ENCODE measurements at regions not wholly inside any gene's neighbourhood (a gene's known extent, or its start where the extent isn't known, plus 50 kb on each side); places are given as distances from the start of the nearest gene placed in this dataset.

GRCh38 chr13:84571264-84571663 lies 689.0 kb upstream of the SLITRK1 start:
- H3K4me3 ChIP-seq (ENCODE audit: low read depth, low read length, poor library complexity, severe bottlenecking), result no peak overlapping the region
- no peaks in the 10 kb centered on the region for H3K9me2 ChIP-seq (ENCODE audit: low read depth, low read length)
- H2AFZ ChIP-seq (ENCODE audit: low read length), result no peak overlapping the region
- no peaks in the 10 kb centered on the region for H3K4me1 ChIP-seq (ENCODE audit: insufficient read depth, low read length, severe bottlenecking)
- H4K20me1 ChIP-seq (ENCODE audit: insufficient read depth, low read length), result no peaks in the 10 kb centered on the region
- no peaks in the 10 kb centered on the region for H3F3A ChIP-seq (ENCODE audit: insufficient read depth, low read length)
- H3K27me3 ChIP-seq (ENCODE audit: insufficient read depth, low read length), result no peaks in the 10 kb centered on the region
- H3K27ac ChIP-seq (ENCODE audit: low read depth, low read length, poor library complexity, severe bottlenecking), result no peak overlapping the region
- H3K9me3 ChIP-seq (ENCODE audit: low read length), result no peaks in the 10 kb centered on the region
- H3K4me2 ChIP-seq (ENCODE audit: low read length), result no peak overlapping the region
- no peak overlapping the region for H3K9ac ChIP-seq (ENCODE audit: low read length)
- TF ChIP-seq EZH2 (IDR thresholded peaks at IDR 0.05; ENCODE audit: borderline replicate concordance, low read length), result no peak
- TF ChIP-seq CTCF (IDR thresholded peaks at IDR 0.05; ENCODE audit: low read length), result no peak
- no peaks in the 10 kb centered on the region for H3K36me3 ChIP-seq (ENCODE audit: insufficient read depth, low read length)
- H3K79me2 ChIP-seq (ENCODE audit: insufficient read depth, low read length), result no peaks in the 10 kb centered on the region

- H3K9me2 ChIP-seq (ENCODE audit: low read depth, low read length), result no peaks in the 10 kb centered on the region
- H2AFZ ChIP-seq (ENCODE audit: low read length), result no peak overlapping the region
- H3K9me3 ChIP-seq (ENCODE audit: low read length), result no peaks in the 10 kb centered on the region
- no peaks in the 10 kb centered on the region for H3F3A ChIP-seq (ENCODE audit: insufficient read depth, low read length)
- H4K20me1 ChIP-seq (ENCODE audit: insufficient read depth, low read length), result no peaks in the 10 kb centered on the region
- H3K9ac ChIP-seq (ENCODE audit: low read length), result no peak overlapping the region
- no peak overlapping the region for H3K4me3 ChIP-seq (ENCODE audit: low read depth, low read length, poor library complexity, severe bottlenecking)
- H3K4me1 ChIP-seq (ENCODE audit: insufficient read depth, low read length, severe bottlenecking), result no peaks in the 10 kb centered on the region
- H3K36me3 ChIP-seq (ENCODE audit: insufficient read depth, low read length), result no peaks in the 10 kb centered on the region
- no peaks in the 10 kb centered on the region for H3K79me2 ChIP-seq (ENCODE audit: insufficient read depth, low read length)
- H3K27ac ChIP-seq (ENCODE audit: low read depth, low read length, poor library complexity, severe bottlenecking), result no peak overlapping the region
- no peak overlapping the region for H3K4me2 ChIP-seq (ENCODE audit: low read length)
- no peak for TF ChIP-seq EZH2 (IDR thresholded peaks at IDR 0.05; ENCODE audit: borderline replicate concordance, low read length)
- no peak for TF ChIP-seq CTCF (IDR thresholded peaks at IDR 0.05; ENCODE audit: low read length)
- no peaks in the 10 kb centered on the region for H3K27me3 ChIP-seq (ENCODE audit: insufficient read depth, low read length)
Observed at GRCh38 chr13:84570831-84571230, 688.6 kb upstream of the SLITRK1 start.

GRCh38 chr13:84569366-84569765 lies 687.1 kb upstream of the SLITRK1 start:
- no peaks in the 10 kb centered on the region for H3F3A ChIP-seq (ENCODE audit: insufficient read depth, low read length)
- no peak overlapping the region for H3K4me3 ChIP-seq (ENCODE audit: low read depth, low read length, poor library complexity, severe bottlenecking)
- H3K4me2 ChIP-seq (ENCODE audit: low read length), result no peak overlapping the region
- H3K36me3 ChIP-seq (ENCODE audit: insufficient read depth, low read length), result no peaks in the 10 kb centered on the region
- no peak for TF ChIP-seq EZH2 (IDR thresholded peaks at IDR 0.05; ENCODE audit: borderline replicate concordance, low read length)
- no peak for TF ChIP-seq CTCF (IDR thresholded peaks at IDR 0.05; ENCODE audit: low read length)
- no peaks in the 10 kb centered on the region for H3K9me3 ChIP-seq (ENCODE audit: low read length)
- no peaks in the 10 kb centered on the region for H4K20me1 ChIP-seq (ENCODE audit: insufficient read depth, low read length)
- H3K79me2 ChIP-seq (ENCODE audit: insufficient read depth, low read length), result no peaks in the 10 kb centered on the region
- H3K9ac ChIP-seq (ENCODE audit: low read length), result no peak overlapping the region
- H2AFZ ChIP-seq (ENCODE audit: low read length), result no peak overlapping the region
- no peak overlapping the region for H3K27ac ChIP-seq (ENCODE audit: low read depth, low read length, poor library complexity, severe bottlenecking)
- no peaks in the 10 kb centered on the region for H3K27me3 ChIP-seq (ENCODE audit: insufficient read depth, low read length)
- H3K9me2 ChIP-seq (ENCODE audit: low read depth, low read length), result no peaks in the 10 kb centered on the region
- H3K4me1 ChIP-seq (ENCODE audit: insufficient read depth, low read length, severe bottlenecking), result no peaks in the 10 kb centered on the region
